ENCODE measurements at regions not wholly inside any gene's neighbourhood (a gene's known extent, or its start where the extent isn't known, plus 50 kb on each side); places are given as distances from the start of the nearest gene placed in this dataset.

DNA sequence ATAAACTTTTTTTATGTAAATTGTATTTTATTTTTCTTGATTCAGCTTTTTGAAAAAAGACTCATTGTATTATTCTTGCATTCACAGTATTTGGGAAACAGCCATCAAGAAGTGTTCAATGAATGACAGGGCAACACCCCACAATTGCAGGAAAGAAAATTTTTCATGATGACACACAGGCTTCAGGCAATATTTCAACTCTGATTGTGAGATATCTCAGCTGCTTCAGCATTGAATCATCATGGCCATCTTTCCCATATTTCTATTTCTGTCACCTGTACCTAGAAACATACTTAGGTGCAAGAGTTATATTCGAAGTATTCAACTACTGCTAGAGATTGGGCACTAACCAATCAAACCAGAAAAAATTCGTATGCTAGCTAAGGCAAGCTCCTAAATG is 446.0 kb downstream of the ISL1 start:
- TF ChIP-seq, protein P1, sequence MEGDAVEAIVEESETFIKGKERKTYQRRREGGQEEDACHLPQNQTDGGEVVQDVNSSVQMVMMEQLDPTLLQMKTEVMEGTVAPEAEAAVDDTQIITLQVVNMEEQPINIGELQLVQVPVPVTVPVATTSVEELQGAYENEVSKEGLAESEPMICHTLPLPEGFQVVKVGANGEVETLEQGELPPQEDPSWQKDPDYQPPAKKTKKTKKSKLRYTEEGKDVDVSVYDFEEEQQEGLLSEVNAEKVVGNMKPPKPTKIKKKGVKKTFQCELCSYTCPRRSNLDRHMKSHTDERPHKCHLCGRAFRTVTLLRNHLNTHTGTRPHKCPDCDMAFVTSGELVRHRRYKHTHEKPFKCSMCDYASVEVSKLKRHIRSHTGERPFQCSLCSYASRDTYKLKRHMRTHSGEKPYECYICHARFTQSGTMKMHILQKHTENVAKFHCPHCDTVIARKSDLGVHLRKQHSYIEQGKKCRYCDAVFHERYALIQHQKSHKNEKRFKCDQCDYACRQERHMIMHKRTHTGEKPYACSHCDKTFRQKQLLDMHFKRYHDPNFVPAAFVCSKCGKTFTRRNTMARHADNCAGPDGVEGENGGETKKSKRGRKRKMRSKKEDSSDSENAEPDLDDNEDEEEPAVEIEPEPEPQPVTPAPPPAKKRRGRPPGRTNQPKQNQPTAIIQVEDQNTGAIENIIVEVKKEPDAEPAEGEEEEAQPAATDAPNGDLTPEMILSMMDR (conservative IDR thresholded peaks at IDR 0.05 in 1 of 2, IDR thresholded peaks at IDR 0.05 in 1 of 2; ENCODE audit: low read depth in 1 of 2, low read length in 2 of 2): no peak
- TF ChIP-seq EZH2 (IDR thresholded peaks at IDR 0.05; ENCODE audit: low read length, missing control alignments): no peak
